ENCODE measurements at regions not wholly inside any gene's neighbourhood (a gene's known extent, or its start where the extent isn't known, plus 50 kb on each side); places are given as distances from the start of the nearest gene placed in this dataset.

DNA sequence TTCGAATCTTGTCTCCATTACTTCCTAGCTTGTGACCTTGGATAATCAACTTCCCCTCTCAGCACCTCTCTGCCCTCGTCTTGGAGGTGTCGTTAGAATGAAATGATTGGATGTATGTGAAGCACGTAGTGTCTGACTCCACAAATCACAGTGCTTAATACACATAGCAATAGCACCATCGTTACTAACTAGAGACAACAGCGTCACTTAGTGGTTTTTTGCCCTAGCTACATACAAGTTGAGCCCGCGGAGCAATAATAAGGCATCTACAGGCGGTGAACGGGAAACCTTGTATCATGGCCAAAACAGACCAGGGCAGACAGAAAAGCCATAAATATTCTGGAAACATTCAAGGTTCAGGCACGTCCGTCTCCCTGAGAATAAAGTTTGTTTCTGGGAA, 154.9 kb downstream of the ASCL4 start (continued):
- TF ChIP-seq CTCF (IDR thresholded peaks at IDR 0.05) (peak; percentile 33), NFIC (IDR thresholded peaks at IDR 0.05; ENCODE audit: borderline replicate concordance) (no peak), PBX3 (IDR thresholded peaks at IDR 0.05) (no peak), RFX5 (IDR thresholded peaks at IDR 0.05; ENCODE audit: low read length) (no peak)

DNA sequence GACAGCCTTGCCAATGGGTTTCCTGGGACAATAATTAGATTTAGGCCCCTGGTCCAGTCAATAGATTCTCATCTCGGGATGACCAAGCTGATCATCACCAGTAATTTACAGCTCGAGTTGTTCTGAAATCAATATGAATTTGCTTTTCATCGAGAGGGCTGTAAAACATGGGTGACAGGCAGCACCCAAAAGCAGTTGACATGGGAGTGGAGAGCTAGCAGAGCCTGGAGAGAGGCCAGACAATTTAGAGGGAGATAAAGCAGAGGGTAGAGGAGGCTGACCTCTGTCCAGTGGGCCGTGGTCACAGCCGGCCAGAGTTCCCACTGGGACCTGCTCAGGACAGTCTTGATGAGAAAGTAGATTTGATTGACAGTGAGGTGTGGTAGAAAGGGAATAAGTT, 157.3 kb downstream of the ASCL4 start:
- Histone ChIP-seq H3K79me2 (ENCODE audit: insufficient read depth) (no peaks in the 10 kb centered on the region), H3K4me2 (no peak overlapping the region), H3K9ac (no peak overlapping the region), H3K9me2 (no peaks in the 10 kb centered on the region), H3K4me1 (ENCODE audit: control insufficient read depth in 1 of 2, insufficient read depth in 2 of 2, low read depth in 1 of 2, low read length in 1 of 2) (peaks cover 0 to 3% of the 10 kb centered on the region in 2 experiments; a peak in 1 of 4 replicates), H2AFZ (ENCODE audit: low read depth) (no peak overlapping the region), H4K20me1 (ENCODE audit: insufficient read depth) (no peaks in the 10 kb centered on the region), H3K4me3 (ENCODE audit: low read depth in 2 of 2, low read length in 1 of 2) (no peak overlapping the region), H3K36me3 (replicated peaks in 1 of 2; ENCODE audit: control insufficient read depth in 1 of 2, insufficient read depth in 2 of 2, low read length in 1 of 2) (no peaks in the 10 kb centered on the region), H3F3A (replicated peaks; ENCODE audit: insufficient read depth) (no peaks in the 10 kb centered on the region), H3K27ac (ENCODE audit: low read depth in 2 of 2, low read length in 1 of 2) (no peak overlapping the region), H3K9me3 (no peaks in the 10 kb centered on the region), H3K27me3 (ENCODE audit: insufficient read depth) (no peaks in the 10 kb centered on the region)
- DNase-seq: no peak
- 16% methylated on average over 5 of the region's 5 CpGs for WGBS (ENCODE audit: low lambda C conversion rate)
- POLR2A ChIA-PET: no interaction called here
- TF ChIP-seq EZH2phosphoT487 (IDR thresholded peaks at IDR 0.05; ENCODE audit: borderline replicate concordance, low read depth) (no peak), MAX (IDR thresholded peaks at IDR 0.05; ENCODE audit: low read depth) (no peak), TAF1 (IDR thresholded peaks at IDR 0.05; ENCODE audit: borderline replicate concordance, low read depth, low read length) (no peak), RAD21 (IDR thresholded peaks at IDR 0.05; ENCODE audit: low read length) (no peak), YY1 (IDR thresholded peaks at IDR 0.05; ENCODE audit: low read depth) (no peak), CHD2 (IDR thresholded peaks at IDR 0.05; ENCODE audit: low read length, partially characterized antibody) (no peak), NRF1 (IDR thresholded peaks at IDR 0.05; ENCODE audit: low read depth, low read length) (no peak), SMC3 (IDR thresholded peaks at IDR 0.05; ENCODE audit: low read depth, low read length) (no peak)
- TF ChIP-seq, protein P1, sequence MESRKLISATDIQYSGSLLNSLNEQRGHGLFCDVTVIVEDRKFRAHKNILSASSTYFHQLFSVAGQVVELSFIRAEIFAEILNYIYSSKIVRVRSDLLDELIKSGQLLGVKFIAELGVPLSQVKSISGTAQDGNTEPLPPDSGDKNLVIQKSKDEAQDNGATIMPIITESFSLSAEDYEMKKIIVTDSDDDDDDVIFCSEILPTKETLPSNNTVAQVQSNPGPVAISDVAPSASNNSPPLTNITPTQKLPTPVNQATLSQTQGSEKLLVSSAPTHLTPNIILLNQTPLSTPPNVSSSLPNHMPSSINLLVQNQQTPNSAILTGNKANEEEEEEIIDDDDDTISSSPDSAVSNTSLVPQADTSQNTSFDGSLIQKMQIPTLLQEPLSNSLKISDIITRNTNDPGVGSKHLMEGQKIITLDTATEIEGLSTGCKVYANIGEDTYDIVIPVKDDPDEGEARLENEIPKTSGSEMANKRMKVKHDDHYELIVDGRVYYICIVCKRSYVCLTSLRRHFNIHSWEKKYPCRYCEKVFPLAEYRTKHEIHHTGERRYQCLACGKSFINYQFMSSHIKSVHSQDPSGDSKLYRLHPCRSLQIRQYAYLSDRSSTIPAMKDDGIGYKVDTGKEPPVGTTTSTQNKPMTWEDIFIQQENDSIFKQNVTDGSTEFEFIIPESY (IDR thresholded peaks at IDR 0.05; ENCODE audit: borderline replicate concordance, low read depth): no peak
- CTCF ChIA-PET: interaction anchor here (1.2 to 8.0 kb wide), 2 partner anchors 13 to 580 kb away, joined by 6 to 63 read pairs; no protein-coding TSS in a partner anchor

Measured in SK-N-SH (cell line).